PC-9 (cell line): ENCODE measurements at regions not wholly inside any gene's neighbourhood (a gene's known extent, or its start where the extent isn't known, plus 50 kb on each side); places are given as distances from the start of the nearest gene placed in this dataset.

Experiments
- EZH2 ChIP-seq: fragments of 200-600 bp; sonication (generic); IDR thresholded peaks from 2 replicates; pipeline ENCODE4 v1.8.0; 2017; ENCODE audit warnings: antibody characterized with exemption, low read depth
- TF ChIP-seq, protein P1 (sequence below): fragments of 200-600 bp; sonication (generic); conservative IDR thresholded peaks from 2 replicates; pipeline ENCODE4 v1.6.1; 2017; ENCODE audit warnings: mixed run types, antibody characterized with exemption, mild to moderate bottlenecking, moderate library complexity

- TF ChIP-seq, protein P1, sequence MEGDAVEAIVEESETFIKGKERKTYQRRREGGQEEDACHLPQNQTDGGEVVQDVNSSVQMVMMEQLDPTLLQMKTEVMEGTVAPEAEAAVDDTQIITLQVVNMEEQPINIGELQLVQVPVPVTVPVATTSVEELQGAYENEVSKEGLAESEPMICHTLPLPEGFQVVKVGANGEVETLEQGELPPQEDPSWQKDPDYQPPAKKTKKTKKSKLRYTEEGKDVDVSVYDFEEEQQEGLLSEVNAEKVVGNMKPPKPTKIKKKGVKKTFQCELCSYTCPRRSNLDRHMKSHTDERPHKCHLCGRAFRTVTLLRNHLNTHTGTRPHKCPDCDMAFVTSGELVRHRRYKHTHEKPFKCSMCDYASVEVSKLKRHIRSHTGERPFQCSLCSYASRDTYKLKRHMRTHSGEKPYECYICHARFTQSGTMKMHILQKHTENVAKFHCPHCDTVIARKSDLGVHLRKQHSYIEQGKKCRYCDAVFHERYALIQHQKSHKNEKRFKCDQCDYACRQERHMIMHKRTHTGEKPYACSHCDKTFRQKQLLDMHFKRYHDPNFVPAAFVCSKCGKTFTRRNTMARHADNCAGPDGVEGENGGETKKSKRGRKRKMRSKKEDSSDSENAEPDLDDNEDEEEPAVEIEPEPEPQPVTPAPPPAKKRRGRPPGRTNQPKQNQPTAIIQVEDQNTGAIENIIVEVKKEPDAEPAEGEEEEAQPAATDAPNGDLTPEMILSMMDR, result no peak
- TF ChIP-seq EZH2, result no peak
These were observed 63.2 kb upstream of the VPREB1 start for GRCh38 chr22:22181341-22181850.
